GM21717 (cell line): ENCODE measurements at regions not wholly inside any gene's neighbourhood (a gene's known extent, or its start where the extent isn't known, plus 50 kb on each side); places are given as distances from the start of the nearest gene placed in this dataset.
"Not testable (repeated sequence)": the region's sequence is repeated elsewhere in the genome, so short reads cannot be mapped to it uniquely, and the experiment has no call there.

Experiments used
- ATAC-seq: cut with Tn5 transposase; IDR thresholded peaks from one replicate; pipeline ENCODE4 v1.9.1; 2021; ENCODE audit warnings: mild to moderate bottlenecking, moderate library complexity; ENCODE audit not compliant: unreplicated experiment

DNA sequence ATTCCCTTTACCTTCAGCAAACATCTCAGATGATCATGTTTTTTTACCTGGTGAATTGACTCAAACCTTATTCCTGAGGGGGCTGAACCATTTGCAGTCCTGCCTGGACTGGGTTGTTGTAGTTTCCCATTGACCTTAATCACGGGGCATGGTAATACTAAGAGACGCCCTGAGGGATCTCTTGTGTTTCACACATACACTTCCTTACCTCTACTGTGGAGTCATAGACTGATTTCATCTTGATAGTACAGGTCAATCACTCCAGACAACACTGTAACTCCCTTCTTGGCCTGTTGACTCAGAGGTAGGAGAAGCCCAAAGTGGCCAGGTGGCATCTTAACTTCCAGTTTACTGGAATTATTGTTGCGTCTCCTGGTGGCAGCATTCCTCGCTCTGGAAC lies 1064.0 kb upstream of the PCDH10 start:
- no peak for ATAC-seq

DNA sequence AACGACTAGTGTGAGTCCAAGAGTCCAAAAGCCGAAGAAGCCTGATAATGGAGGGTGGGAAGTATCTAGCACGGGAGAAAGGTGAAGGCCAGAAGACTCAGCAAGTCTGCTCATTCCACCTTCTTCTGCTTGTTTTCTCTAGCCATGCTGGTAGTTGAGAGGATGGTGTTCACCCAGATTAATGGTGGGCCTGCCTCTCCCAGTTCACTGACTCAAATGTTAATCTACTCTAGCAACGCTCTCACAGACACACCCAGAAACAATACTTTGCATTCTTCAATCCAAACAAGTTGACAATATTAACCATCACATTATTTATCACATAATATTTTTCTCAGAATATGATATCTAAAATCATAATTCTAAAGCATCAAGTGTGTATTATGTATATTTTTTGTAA lies 1055.1 kb upstream of the PCDH10 start:
- no peak for ATAC-seq

DNA sequence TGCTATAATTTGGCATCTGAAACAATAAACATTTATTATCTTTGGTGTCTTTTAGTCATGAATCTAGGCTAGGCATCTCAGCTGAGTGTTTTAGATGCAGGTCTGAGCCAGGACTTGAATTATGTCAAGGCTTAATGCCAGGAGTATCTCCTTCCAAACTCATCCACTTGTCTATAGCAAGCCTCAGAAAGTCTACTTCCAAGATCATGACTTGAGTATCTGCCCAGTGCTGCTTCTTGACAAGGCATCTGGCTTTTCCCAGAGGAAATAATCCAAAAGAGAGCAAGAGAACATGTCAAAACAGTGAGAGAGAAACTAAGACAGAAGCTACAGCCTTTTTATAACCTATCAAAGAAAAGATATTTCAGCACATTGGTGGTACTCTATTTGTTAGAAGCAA lies 1052.1 kb upstream of the PCDH10 start:
- ATAC-seq: no peak

DNA sequence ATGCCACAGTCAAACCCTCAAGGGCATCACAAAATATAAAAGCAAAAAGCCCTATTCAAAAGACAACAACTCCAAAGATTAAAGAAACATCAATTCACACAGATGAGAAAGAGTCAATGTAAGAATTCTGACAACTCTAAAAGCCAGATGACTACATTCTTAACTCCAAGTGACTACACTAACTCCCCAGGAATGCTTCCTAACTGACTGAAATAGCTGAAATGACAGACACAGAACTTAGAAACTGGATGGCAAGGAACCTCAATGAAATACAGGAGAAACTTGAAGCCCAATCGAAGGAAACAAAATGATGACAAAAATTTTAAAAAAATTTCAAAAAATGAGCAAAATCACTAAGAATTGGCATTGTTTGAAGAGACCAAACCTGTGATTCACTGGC lies 1047.6 kb upstream of the PCDH10 start:
- no peak for ATAC-seq

DNA sequence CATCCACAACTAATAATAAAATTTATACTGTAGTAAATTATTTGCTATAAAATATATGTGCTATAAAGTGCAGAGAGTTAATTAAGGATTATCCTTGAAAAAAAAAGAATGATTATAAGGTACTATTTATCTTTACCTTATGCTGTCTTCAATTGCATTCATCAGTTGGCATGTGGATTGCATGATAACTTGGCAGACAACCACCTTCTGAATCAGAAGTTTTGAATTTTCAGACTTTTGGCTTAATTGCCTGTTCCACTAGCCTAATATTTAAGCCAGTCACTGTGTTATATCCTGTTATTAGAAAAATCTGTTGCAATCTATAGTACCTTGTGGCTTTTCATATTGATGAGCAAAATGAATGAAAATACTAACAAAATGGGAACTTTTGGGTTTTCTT lies 1040.3 kb upstream of the PCDH10 start:
- ATAC-seq: no peak

DNA sequence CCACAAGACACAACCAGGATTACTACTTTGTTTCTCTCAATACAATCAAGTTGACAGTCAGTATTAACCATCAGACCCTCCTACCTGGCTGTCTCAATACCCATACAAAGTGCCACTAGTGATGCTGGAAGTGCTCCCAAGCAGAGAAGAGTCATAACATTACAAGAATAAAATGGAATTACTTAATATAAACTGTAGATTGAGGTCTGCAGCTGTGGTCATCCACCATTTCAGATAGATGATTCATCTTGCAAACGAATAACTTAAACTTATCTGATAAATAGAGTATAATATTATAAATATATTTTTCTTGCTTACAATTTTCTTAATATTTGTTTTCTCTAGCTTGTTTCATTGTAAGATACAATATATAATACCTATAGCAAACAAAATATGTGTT lies 1034.2 kb upstream of the PCDH10 start:
- no peak for ATAC-seq

DNA sequence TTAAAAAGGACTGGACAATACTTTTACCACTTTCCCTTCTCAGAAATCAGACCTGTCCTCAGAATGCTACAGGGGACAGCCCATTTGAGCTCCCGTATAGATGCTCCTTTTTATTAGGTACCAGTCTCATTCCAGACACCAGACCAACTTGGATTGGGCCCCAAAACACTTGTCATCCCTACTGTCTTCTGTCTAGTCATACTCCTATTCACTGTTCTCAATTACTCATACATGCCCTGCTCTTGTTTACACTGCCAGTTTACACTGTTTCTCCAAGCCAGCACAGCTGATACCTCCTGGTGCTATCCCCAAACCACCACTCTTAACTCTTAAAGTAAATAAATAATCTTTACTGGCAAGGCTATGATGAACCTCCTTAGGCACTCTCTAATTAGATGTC lies 1026.4 kb upstream of the PCDH10 start:
- ATAC-seq: not testable (repeated sequence)

DNA sequence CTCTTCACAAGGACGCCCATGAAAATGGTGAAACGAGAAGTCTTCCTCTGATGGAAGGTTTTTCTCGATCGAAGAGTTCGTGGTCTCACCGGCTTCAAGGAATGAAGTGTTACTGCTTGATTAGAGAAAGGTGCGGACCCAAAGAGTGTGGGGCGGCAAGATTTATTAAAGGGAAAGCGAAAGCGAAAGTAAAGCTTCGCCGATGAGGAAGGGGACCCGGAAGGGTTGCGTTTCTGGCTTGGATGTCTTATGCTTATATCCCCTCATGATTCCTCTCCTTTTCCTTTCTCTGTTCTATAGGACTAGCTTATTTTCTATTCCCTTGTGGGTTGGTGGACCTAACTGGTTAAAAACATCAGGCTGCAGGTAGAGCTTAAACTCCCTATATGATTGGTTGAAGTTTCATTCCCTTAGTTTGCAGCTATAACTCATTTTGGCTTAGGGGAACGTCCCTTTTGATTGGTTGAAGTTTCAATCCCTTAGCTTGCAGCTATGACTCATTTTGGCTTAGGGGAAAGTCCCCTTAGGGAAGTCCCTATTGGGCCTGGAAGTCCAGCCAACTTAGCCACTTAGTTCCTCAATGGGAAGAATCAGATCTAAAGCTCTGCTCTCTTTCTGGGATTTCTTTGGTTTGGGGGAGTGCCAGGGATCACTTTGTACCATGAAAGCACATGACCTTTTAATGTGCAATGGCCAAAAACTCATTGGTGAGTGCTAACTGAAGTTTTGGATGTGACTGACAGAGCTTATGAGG lies 1025.0 kb upstream of the PCDH10 start:
- ATAC-seq: peak; percentile 81

DNA sequence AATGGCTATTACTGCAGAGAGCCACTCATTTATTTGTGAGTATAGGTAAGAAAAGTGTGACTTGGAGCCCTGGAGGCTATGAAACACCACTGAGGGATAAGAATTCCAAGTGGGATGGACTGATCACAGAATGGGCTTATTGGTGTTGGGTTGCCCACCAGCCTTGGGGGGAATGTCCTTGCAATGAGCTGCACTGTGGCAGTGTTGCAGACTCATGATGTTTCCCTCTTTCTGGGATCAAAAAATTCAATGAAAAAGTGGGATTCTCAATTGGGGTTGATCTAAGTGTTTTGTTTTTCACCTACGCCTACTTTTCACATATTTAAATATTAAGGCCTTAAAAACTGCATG lies 1024.5 kb upstream of the PCDH10 start:
- ATAC-seq: no peak

DNA sequence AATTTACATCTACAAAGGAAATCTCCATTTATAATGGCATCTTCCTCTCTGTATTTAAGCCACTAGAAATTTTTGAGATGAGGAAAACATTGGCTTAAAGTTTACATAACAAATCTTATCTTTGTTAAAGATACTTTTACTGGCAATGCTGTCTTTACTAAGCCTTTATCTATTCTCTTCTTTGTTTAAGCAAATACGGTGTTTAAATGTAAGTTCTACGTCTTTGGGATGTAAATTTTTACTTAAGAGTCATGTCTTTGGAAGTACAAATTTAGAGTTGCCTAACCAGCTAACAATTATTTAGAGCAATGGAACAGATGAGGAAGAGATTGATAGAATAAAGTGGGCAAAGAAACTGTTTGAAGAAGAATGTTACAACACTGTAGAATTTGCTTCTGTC lies 1024.0 kb upstream of the PCDH10 start:
- no peak for ATAC-seq

DNA sequence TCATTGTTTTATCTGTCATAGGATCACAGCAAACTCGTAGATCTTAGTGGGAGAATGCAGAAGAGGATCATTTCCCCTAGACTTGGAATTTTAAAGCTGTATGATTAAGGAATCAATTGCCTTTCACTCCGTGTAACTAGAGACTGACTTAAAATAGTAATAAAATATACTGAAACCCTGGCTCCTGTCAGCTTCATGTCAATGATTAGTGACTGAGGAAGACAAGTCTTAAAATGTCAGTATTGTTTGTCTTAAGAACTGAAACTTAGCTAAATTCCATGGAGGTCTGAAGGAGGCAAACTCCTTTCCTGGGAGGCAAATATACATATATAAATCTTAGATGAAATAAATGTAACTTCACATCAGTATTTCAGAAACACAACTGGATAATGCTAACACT lies 1016.7 kb upstream of the PCDH10 start:
- ATAC-seq: no peak

DNA sequence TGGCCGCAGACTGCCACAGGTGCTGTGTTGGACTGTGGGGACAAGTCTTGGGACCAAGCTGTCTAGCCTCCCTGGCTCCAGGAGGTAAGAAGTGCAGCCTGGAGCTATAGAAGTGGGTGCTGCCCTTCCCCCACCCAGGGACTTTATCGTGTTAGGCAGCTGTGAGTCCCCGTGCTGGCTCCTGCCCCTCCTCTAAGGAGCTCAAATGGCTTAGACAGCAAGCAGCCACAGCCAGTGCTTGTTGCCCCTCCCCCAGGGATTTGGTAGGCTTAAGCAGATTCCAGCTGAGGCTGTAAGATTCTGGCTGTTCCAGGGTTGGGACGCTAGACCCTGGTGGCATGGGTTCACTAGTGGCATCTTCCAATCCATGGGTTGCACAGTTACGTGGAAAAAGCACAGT lies 979.4 kb upstream of the PCDH10 start:
- ATAC-seq: no peak

DNA sequence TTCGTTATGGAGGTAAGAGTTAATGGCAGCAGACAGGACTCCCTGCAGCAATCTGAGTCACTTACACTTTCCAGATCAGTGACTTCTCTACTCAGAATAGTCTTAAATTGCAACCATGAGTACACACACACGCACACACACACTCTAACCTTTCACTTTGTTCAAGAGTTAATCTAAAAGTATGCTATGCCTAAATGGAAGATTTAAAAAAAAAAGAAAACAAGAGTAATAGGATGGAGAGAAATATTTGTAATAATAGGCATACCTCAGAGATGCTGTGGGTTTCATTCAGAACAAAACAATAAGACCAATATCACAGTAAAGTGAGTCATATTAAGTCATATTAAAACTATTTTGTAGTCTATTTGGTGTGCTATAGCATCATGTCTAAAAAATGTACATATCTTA lies 969.1 kb upstream of the PCDH10 start:
- ATAC-seq: no peak

DNA sequence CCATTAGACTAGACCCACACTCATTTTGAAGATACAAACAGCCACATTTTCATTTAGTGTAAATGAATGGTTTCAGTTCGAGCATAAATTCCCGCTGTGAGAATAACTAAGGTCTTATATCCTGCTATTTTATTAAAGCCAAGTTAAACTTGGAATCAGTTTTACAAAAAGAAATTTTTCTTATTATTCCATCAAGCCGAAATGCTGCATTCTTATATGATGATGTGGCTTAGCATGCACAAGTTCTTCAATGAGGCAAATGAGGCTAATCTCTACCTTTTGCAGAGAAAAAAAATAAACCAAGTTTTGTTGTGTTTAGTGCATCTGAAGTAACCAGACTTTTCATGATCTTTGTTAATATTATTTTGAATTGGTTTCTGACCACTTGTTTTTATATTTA lies 953.9 kb upstream of the PCDH10 start:
- no peak for ATAC-seq

DNA sequence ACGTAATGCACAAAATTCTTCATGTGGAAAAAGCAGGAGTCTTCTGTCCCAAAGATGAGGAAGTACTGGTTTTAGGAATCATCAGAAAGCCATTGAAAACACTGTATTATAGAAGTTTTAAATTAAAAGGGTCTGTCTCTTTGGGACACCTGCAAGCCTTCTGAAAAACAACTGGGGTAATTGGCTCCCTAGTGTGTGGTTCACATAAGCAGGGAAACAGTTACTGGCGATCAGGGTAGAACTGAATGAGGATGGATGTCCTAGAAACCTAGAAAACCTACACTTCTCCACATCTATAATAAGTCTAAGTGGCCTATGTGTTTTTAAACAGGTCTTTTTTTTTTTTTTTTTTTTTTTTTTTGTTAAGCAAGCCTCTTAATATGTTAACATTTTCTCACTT lies 945.5 kb upstream of the PCDH10 start:
- no peak for ATAC-seq

DNA sequence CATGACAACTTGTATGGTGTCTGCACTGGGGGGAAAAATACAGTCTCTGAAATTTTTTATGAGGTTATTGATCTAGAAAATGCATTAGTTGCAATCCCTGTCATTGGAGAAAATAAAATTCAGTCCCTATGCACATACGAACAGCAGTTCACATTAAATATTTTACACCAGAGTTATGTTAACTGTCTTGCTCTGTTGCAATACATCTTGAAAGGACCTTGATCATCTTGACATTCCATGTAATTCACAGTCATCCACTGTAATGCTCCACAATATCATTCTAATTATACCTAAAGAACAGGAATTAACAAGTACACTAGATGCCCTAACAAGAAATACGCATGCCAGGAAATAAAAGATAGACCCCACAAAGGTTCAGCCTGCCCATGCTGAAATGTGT lies 934.6 kb upstream of the PCDH10 start:
- ATAC-seq: no peak

DNA sequence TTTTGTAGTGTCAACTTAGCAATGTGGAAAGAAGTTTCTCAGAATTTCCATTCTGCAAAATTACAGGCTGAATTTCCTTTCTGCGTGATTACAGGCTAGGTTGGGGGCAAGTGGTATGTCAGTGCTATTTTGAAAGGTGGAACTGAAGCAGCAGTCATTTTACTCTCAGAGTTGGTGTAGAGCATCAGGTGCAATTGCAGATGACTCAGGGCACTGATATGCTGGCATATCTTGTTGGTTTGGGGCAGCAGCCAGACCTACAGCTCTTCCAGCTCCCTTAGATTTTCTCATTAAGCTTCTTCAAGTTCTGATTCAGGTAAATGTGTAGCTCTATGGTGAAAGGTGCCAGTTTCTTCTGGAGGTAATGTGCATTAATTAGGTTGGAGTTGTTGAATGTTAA lies 930.7 kb upstream of the PCDH10 start:
- no peak for ATAC-seq

DNA sequence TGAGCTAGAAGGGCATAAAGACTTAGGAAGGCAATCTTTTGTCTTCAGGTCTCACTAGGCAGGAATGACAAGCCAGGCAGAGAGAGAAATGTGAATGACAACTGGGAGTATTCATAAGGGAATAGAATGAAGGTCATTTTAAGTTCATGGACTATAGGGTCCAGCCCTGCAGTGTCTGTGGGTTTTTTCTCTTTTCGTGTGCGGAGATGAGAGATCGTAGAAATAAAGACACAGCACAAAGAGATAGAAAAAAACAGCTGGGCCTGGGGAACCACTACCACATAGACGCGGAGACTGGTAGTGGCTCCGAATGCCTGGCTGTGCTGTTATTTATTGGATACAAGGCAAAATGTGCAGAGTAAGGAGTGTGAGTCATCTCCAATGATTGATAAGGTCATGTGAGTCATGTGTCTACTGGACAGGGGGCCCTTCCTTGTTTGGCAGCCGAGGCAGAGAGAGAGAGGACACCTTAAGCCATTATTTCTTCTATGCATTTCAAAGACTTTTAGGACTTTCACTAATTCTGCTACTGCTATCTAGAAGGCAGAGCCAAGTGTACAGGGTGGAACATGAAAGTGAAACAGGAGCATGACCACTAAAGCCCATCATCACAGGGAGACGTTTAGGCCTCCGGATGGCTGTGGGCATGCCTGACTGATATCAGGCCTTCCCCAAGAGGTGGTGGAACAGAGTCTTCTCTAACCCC lies 921.8 kb upstream of the PCDH10 start:
- ATAC-seq: no peak

DNA sequence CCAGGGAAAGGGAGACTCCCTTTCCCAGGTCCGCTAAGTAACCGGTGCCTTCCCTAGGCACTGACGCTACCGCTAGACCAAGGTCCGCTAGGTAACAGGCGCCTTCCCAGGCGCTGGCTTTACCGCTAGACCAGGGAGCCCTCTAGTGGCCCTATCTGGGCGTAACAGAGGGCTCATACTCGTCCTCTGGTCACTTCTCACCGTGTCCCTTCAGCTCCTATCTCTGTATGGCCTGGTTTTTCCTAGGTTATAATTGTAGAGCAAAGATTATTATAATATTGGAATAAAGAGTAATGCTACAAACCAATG lies 921.3 kb upstream of the PCDH10 start:
- not testable (repeated sequence) for ATAC-seq

DNA sequence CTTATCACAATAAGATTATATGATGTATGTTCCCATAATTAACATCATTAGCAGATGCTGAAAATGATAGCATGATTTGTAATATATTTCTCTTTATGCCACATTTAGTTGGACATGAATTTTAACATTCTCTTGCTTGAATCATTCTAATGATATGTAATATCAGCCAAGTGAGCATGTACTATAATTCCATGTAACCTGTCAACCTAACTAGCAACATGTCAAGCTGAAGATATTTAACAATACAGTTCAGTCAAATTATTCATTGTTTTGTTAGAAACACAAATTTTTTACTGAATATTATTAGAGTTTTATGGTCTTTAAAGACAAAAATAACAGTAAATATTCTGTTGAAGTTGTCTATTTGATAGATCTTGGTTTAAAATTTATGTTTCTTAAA lies 920.4 kb upstream of the PCDH10 start:
- ATAC-seq: no peak

DNA sequence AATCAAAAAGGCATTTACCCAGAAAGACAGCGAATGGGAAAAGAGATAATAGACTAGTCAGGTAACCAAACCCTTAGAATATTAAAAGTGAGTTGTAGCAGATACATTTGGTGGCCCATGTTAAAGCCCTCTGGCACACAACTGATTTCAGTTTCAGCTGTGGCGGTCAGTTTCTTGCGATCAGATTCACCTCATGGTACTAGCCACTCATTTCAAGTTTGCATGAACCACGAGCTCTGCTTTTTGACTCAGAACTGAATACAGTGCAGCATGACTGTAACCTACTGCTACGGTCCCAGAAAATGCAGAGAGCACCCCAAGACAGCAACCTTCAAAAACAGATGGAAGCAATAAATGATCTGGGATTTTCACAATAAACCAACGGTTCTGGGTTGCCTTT lies 919.1 kb upstream of the PCDH10 start:
- no peak for ATAC-seq

DNA sequence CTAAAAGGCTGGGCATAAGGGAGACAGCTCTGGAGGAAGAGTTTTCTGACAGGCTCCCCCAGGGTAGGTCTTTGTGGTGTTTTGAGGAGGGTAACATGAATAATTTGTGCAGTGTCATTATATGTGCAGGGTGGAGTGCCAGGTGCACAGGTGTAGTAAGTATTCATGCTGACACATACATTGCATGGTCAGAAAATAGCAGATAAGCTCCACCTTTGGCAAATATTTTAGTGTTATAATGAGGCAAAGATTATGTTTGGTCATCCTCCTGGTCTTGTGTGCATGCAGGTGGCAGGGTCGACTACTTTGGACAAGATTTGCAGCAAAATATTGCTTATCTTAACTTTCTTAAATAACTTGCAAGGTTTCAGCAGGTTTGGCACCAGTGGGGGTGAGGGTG lies 910.4 kb upstream of the PCDH10 start:
- ATAC-seq: no peak

DNA sequence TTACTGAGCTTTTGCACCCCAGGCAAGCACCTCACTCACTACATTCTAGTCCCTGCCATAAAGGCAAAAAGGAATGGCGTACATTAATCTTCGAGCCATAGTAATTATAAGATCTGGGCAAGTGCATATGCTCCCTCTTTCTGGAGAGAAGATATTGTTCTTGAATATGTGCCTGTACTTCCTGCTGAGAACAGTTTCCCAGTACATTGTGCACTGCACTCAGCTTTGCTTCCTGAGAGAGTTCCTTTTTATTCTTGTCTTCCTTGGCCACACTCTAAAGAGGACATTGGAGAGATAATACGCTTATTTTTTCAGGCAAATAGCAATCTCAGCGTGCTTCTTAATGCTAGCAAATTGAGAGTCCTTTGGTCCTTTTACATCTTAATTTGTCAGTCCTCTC lies 909.0 kb upstream of the PCDH10 start:
- no peak for ATAC-seq
